GM19239 (cell line): ENCODE measurements at regions not wholly inside any gene's neighbourhood (a gene's known extent, or its start where the extent isn't known, plus 50 kb on each side); places are given as distances from the start of the nearest gene placed in this dataset.

ENCODE experiments used
- DNase-seq: peaks from one replicate; pipeline ENCODE4 v3.0.0; 2011; ENCODE audit warnings: low spot score; ENCODE audit not compliant: insufficient read length
- FAIRE-seq: peaks from 2 replicates; lab custom pipeline; 2011; peaks lifted over from hg19 to GRCh38; lab: Jason Lieb, UNC

- no peak for FAIRE-seq
- DNase-seq = no peak
These were observed 55.5 kb downstream of the GSPT2 start for GRCh38 chrX:51798701-51799100.

- FAIRE-seq (peak; percentile 94), DNase-seq (peak; percentile 3)
These were observed 59.9 kb downstream of the GSPT2 start for GRCh38 chrX:51802917-51803688.

GRCh38 chrX:51803833-51804232, 60.6 kb downstream of the GSPT2 start:
- no peak for FAIRE-seq
- no peak for DNase-seq

- FAIRE-seq (no peak), DNase-seq (no peak)
These were observed 61.5 kb downstream of the GSPT2 start for GRCh38 chrX:51804741-51805140.

GRCh38 chrX:51813886-51814460, 70.7 kb downstream of the GSPT2 start:
- no peak for DNase-seq
- FAIRE-seq = peak; percentile 40

- DNase-seq = no peak
- FAIRE-seq = no peak
These were observed 69.4 kb upstream of the MAGED1 start for GRCh38 chrX:51824061-51824460.

- DNase-seq (no peak), FAIRE-seq (peak; percentile 83)
These were observed 68.0 kb upstream of the MAGED1 start for GRCh38 chrX:51825436-51825835.

- DNase-seq (no peak), FAIRE-seq (no peak)
These were observed 59.3 kb upstream of the MAGED1 start for GRCh38 chrX:51834076-51834475.

- FAIRE-seq (no peak), DNase-seq (no peak)
These were observed 56.6 kb upstream of the MAGED1 start for GRCh38 chrX:51836823-51837222.

GRCh38 chrX:51837451-51837850, 56.0 kb upstream of the MAGED1 start:
- FAIRE-seq (no peak), DNase-seq (no peak)

GRCh38 chrX:51837921-51838320, 55.5 kb upstream of the MAGED1 start:
- FAIRE-seq = no peak

More at GRCh38 chrX:51837921-51838320, 55.5 kb upstream of the MAGED1 start:
- DNase-seq = no peak
